ENCODE measurements at regions not wholly inside any gene's neighbourhood (a gene's known extent, or its start where the extent isn't known, plus 50 kb on each side); places are given as distances from the start of the nearest gene placed in this dataset.
"Not testable (repeated sequence)": the region's sequence is repeated elsewhere in the genome, so short reads cannot be mapped to it uniquely, and the experiment has no call there.

DNA sequence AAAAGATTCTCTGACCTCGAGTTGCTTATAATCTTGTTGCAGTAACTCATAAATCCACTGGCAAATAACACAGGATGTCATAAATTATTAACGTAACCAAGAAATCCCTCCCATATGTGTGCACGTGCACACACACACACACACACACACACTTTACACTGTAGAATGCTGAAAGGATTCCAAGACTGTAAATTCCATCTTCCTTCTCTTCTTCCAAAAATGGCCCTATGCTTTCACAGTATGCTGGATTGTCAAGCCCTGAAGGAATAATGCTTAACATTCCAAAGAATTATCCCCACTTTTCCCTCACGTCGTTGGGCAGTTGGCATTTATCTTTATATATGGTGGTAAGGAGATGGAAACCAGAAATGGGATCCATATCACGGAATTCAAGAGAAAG is 117.5 kb upstream of the CRIM1 start:
- DNase-seq (ENCODE audit: insufficient read length, low spot score): no peak
- FAIRE-seq: no peak

DNA sequence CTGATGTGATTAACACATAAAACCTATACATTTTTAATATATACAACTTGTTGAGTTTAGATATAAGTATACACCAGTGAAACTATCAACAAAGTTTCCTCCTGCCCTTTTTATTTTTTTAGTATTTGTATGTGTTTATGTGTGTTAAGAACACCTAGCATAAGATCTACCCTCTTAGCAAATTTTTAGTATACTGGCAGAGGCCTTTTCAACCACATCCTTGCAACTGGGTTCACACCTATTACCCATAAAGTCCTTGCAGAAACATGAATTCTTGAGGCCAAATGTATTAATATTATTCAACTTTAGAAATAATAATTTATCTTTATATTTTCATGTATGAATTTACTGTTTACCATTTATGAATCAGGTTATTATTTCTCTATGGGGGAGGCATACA is 119.7 kb upstream of the CRIM1 start:
- FAIRE-seq (no peak), DNase-seq (ENCODE audit: insufficient read length, low spot score) (no peak)

DNA sequence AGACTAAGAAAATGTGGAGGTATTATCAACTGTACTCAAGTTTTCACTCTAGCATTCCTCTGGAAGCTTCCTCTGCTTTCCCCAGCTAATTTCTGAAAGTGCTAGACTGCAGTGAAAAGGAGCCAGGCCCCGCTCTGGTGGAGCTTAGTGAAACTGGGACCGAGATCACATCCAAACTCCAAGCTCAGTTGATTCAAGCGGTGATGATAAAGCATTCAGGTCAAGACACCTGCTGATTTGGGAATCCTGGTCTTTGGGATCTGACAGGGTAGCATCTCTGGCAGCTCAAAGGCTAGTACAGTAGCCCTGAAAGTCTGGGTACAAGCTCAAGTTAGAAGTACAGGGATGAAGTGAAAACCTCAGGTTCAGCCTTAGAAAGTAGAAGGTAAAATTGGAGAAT is 120.2 kb upstream of the CRIM1 start:
- no peak for FAIRE-seq
- no peak for DNase-seq (ENCODE audit: insufficient read length, low spot score)

DNA sequence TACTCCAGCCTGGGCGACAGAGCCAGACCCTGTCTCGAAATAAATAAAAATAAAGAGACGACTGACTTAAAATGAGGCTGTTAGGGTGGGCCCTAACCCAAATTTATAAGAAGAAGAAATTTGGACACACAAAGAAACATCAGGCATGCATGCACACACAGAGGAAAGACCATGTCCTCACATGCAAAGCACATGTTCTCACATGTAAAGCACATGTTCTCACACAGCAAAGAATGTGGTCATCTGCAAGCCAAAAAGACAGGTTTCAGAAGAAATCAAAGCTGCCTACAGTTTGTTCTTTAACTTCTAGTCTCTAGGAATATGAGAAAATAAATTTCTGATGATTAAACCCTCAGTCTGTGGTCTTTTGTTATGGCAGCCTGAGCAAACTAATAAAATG is 132.3 kb upstream of the CRIM1 start:
- DNase-seq (ENCODE audit: insufficient read length, low spot score) (no peak), FAIRE-seq (no peak)

DNA sequence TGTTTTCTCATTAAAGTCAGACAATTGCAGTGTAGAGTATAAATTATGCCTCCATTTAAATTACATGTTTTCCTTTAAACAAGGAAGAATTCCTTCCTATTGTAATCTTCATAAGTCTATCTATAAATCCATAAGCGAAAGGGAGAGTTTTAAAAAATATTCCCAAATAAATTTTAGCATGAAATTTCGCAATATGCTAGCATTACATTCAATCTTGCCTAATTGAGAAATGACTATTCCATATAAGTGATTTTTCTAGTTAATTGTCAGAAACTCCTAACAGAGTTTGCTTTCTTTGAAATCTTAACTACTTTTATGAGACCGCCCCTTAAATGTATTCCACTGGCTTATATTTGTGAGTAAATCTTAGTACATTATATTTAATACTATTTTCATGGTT is 133.1 kb upstream of the CRIM1 start:
- DNase-seq (ENCODE audit: insufficient read length, low spot score): no peak

DNA sequence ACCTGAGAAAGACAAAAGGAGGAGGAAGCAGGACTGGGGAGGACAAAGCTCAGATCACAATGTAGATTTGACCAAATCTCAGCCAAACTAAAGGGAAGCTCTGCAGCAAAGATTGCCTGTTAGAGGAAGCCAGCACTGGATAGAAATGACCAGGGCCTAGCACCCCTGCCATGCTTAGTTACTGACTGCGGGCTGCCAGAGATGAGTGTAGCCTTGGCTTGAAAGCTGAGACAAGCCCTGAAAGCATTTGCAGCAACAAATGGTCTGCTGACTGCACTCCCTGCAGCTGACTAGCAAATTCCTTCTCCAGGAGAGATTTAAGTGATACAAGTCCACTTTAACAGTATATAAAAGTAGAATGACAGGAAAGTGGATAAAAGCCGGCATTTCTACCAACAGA is 140.9 kb upstream of the CRIM1 start:
- FAIRE-seq (no peak), DNase-seq (ENCODE audit: insufficient read length, low spot score) (no peak)

More for the DNA sequence above, 133.1 kb upstream of the CRIM1 start:
- FAIRE-seq: no peak

DNA sequence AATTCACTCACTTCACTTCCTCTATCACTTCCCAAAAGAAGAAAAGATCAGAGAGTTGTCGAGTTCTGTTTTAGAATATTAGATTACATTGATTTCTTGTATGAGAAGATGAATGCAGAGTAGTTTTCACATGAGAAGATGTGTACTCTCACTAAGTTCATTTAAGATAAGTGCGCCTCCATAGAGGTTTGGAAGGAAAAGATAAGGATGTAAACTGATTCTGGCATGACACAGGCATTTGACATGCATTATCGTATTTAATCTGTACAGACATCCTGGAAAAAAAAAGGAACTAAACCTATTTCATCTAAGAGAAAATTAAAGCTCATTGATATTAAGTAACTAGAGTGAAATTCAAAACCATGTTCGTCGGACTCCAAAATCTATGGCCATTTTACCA is 152.2 kb upstream of the CRIM1 start:
- DNase-seq (ENCODE audit: insufficient read length, low spot score) (no peak), FAIRE-seq (no peak)

DNA sequence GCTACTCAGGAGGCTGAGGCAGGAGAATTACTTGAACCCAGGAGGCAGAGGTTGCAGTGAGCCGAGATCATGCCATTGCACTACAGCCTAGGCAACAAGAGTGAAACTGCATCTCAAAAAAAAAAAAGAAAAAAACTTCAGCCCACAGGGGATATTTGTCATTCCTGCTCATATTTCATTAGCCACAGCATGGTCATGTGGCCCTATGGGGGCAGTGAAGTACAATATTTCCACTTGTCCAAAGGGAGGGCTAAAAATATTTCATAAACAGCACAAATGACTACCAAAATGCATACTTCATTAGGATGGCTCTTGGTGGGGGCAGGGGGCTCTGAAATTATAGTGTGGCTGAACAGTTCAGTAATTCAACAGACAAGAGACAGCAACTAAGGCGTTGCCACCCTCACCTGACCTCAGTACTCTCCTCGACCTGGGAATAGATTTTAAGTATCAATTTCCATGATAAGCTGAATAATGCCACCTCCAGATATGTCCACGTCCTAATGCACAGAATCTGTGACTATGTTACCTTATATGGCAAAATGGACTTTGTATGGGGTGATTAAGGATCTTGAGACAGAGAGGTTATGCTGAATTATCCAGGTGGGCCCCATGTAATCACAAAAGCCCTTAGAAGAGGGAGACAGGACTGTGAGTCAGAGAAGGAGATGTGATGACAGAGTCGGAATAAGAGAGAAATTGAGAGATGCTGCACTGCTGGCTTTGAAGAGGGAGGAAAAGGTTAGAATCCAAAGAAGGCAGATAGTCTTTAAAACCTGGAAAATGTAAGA is 158.2 kb upstream of the CRIM1 start:
- DNase-seq (ENCODE audit: insufficient read length, low spot score): no peak
- FAIRE-seq: no peak

DNA sequence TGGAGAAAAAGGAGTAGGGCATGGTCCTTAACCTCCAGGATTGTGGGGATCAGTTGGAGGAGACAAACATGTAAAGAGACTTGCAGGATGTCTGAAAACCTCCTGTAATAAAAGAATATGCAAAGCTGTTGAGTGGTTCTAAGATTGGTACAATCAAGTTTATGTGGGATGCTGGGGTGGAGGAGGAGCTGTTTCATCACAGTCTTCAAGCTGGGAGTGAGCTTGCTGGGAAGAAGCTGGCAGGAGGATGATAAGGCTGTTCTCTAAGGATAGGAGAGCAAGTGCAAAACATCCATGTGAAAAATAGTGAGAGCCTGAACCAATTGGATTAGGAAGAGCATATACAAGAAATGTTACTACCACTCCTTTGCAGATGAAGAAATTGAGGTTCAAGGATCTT is 161.9 kb upstream of the CRIM1 start:
- DNase-seq (ENCODE audit: insufficient read length, low spot score): no peak
- no peak for FAIRE-seq

DNA sequence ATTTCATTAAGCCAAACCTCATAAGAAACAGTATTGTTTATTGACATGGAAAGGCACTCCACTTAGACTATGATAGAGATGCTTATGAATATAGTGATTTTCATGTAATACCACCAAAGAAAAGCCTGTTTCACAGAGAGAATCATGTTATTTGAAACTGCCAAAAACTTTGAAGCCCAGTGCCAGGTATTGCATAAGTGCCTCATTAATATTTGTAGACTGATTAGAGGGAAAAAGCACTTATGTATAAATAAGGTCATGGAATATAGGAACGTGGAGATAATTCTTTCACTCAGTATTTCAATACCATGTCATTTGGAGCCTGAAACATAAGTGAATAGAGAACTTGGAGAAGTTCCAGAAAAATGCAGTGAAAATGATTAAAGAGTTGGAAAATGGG is 162.6 kb upstream of the CRIM1 start:
- no peak for DNase-seq (ENCODE audit: insufficient read length, low spot score)
- FAIRE-seq: no peak

DNA sequence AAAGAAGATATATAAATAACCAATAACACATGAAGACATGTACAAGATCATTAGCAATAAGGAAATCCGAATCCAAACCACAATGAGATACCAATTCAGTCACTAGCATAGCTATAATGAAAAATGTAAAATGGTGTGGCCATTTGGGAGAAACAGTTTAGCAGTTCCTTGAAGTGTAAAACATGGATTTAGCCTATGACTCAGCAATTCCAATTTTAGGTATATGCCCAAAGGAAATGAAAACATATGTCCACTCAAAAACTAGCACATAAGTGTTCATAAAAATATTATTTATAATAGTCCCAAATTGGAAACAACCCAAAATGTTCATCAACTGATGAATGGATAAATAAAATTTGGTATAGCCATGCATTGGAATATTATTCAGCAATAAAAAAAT is 165.5 kb upstream of the CRIM1 start:
- FAIRE-seq (no peak), DNase-seq (ENCODE audit: insufficient read length, low spot score) (no peak)

DNA sequence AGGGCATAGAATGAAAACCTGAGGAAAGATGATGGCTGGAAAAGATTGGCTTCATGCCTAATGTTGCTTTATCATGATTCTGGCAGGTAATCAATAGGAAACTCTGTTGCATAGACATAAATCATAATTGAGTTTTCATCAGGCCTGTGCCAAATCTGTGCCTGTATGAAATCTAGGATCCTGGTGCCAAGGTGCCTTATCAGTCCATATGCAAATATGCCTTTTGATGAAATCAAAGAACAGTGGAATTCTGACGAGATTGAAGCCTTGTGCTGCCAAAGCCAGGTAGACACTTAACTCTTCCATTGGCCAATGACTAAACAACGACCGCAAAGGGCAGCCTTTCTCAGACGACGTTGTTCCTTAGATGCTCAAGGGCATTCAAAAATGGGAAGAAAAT is 170.0 kb upstream of the CRIM1 start:
- DNase-seq (ENCODE audit: insufficient read length, low spot score): no peak
- FAIRE-seq: no peak

DNA sequence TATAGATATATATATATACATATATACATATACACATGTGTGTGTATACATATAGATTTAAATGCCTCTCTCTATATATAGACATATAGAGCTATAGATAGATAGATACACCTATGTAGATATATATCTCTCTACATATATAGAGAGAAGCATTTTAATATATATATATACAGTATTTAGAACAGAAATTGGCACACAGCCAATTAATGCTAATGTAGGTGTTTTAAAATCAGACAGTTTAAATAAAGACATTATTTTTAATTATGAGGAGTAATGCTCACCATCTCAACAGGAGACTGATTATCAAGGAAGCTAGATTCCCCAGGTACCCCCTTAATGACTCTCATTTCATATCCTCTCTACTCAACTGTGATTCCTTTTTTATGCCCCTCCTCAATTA is 170.7 kb upstream of the CRIM1 start:
- no peak for DNase-seq (ENCODE audit: insufficient read length, low spot score)
- no peak for FAIRE-seq

DNA sequence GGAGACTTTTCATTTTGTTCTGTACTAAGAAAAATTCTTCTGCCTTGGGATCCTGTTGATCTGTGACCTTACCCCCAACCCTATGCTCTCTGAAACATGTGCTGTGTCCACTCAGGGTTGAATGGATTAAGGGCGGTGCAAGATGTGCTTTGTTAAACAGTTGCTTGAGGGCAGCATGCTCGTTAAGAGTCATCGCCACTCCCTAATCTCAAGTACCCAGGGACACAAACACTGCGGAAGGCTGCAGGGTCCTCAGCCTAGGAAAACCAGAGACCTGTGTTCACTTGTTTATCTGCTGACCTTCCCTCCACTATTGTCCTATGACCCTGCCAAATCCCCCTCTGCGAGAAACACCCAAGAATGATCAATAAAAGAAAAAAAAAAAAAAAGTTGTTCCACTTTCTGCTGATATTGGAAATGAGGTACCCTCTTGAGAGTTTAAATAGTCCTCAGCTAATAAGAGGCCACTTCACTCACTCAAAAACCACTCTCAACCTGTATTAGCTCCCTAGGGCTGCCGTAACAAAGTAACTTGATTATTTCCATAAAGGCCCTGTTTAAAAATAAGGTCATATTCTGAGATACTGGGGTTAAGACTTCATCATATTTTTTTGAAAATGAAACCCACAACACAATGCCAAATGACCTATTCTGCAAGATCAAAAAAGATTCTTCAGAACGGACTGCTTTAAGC is 174.6 kb upstream of the CRIM1 start:
- not testable (repeated sequence) for FAIRE-seq; DNase-seq (ENCODE audit: insufficient read length, low spot score)

DNA sequence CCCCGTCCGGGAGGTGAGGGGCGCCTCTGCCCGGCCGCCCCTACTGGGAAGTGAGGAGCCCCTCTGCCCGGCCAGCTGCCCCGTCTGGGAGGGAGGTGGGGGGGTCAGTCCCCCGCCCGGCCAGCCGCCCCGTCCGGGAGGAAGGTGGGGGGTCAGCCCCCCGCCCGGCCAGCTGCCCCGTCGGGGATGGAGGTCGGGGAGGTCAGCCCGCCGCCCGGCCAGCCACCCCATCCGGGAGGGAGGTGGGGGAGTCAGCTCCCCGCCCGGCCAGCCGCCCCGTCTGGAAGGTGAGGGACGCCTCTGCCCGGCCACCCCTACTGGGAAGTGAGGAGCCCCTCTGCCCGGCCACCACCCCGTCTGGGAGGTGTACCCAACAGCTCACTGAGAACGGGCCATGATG is 175.3 kb upstream of the CRIM1 start:
- not testable (repeated sequence) for DNase-seq (ENCODE audit: insufficient read length, low spot score); FAIRE-seq

DNA sequence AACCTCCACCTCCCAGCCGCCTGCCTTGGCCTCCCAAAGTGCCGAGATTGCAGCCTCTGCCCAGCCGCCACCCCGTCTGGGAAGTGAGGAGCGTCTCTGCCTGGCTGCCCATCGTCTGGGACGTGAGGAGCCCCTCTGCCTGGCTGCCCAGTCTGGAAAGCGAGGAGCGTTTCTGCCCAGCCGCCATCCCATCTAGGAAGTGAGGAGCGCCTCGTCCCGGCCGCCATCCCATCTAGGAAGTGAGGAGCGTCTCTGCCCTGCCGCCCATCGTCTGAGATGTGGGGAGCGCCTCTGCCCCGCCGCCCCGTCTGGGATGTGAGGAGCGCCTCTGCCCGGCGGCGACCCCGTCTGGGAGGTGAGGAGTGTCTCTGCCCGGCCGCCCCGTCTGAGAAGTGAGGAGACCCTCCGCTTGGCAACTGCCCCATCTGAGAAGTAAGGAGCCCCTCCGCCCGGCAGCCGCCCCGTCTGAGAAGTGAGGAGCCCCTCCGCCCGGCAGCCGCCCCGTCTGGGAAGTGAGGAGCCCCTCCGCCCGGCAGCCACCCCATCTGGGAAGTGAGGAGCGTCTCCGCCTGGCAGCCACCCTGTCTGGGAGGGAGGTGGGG is 175.8 kb upstream of the CRIM1 start:
- FAIRE-seq; DNase-seq (ENCODE audit: insufficient read length, low spot score): not testable (repeated sequence)

DNA sequence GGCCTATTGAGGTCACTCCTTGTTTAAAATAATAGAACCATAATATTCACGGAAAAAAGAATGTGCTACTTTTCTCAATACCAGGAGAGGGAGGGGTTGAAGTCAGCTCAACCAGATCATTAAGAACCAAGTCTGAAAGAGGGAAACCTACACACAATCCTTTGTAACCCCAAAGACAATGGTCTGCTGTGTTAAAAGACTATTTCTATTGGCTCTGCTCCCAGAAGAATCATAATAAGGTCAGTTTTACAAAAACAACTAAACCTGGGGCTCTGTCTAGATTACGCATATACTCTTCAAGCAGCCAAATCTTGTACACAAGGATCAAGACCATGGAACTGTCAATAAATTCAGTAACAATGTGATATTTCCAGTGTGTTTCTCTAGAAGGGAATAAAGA is 177.2 kb upstream of the CRIM1 start:
- FAIRE-seq: no peak
- DNase-seq (ENCODE audit: insufficient read length, low spot score): no peak

DNA sequence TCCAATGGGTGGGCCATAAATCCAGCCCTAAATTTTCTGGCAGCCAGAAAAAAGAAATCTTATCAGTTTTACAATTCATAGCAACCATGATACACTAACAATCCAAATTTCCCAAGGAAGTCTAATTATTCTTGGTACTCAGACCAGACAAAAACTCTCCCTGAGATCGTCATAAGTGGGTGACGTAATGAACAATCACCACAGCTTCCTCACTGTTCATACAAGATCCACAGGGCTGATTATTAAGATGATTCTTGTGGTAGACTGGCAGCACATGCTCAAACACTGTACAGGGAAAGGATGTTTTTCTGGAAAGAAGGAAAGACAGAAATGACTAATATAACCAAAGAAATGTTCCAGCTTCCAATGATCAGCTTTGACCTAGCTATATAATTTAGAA is 178.3 kb upstream of the CRIM1 start:
- DNase-seq (ENCODE audit: insufficient read length, low spot score) (no peak), FAIRE-seq (no peak)

DNA sequence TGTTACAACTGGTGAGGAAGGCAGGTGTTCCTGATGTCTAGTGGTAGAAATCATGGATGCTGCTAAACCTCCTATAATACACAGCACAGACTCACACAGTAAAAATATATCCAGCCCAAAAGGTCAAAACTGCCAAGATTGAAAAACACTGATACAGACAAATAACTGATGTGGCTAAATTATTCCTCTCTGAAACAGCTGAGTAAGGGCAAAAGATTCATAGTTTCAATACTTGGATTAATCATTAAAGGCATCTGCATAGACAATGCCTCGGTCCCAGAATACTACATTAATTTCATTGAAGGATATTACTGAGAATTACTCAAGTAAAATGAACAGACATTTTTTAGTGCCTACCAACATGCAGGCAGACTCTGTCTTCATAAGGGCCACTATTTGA is 180.7 kb upstream of the CRIM1 start:
- no peak for FAIRE-seq
- no peak for DNase-seq (ENCODE audit: insufficient read length, low spot score)

DNA sequence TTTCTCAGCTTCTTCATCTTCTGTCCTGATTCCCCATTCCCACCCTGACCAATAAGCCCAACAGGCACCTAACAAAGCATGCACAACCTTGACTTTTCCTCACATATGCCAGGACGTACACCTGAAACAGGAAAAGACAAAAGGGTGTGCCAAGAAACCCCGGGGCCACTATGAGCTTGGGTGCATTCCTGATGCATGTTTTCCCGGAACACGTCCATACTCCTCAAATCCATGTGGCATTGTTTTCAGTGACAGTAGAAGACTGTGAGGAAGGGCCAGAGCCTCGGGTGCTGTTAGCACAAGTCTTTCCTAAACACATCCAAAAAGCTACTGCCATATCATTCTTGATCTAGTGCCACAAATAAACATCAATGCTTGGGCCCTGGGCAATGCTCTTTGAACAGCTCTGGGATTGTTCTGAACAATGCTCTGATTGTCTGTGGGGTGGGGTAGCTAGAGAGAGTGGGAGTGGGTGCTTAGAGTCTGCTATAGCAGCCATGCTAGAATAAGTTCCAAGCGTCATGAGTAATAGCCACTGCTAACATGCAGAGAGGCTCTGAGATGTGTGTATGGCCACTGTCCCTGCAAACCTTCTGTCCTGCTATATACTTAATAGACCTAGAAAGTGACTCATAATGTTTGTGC is 181.7 kb upstream of the CRIM1 start:
- no peak for FAIRE-seq
- no peak for DNase-seq (ENCODE audit: insufficient read length, low spot score)

DNA sequence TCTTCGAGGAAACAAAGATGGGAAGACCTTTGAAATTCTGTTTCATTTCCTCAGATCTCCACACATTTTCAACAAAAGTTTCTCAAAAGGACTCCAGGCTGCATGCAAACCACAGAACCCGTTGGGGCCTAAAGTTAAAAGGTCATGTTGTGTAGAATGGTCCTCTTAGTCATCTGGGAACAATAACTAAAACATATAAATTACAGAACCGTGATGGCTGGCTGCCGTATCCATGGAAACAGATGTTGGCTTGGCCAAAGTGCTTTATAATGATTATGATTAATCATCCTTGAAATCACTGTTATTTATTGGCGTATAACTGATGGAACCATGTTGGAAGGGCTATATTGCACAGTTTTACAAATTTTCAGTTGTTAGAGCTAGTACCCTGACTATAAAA is 182.8 kb upstream of the CRIM1 start:
- FAIRE-seq (no peak), DNase-seq (ENCODE audit: insufficient read length, low spot score) (no peak)

DNA sequence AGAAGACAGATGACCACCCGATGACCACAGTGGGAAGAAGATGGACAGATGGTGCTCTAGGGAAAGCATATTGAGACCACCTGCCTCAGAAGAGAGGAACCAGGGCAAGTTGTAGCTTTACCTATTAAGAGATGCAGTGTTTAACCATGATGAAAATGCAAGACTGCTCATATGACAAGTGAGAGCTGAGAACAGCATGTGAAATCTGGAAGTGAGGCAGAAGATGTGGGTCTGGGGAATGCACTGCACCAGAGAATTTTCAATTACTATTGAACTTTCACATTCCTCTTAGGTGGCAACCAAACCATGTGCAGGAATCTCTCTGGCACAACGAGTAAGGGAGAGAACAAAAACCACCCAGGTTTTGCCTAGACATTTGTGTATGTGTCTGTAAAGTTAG is 184.8 kb upstream of the CRIM1 start:
- DNase-seq (ENCODE audit: insufficient read length, low spot score) (no peak), FAIRE-seq (no peak)
